GM12878 (cell line): ENCODE measurements at regions not wholly inside any gene's neighbourhood (a gene's known extent, or its start where the extent isn't known, plus 50 kb on each side); places are given as distances from the start of the nearest gene placed in this dataset.

Experiments used
- ATAC-seq: fragments of 200-7000 bp; cut with Tn5 transposase; 3 replicates; pipeline ENCODE4 v1.9.1; 2020; ENCODE audit warnings: mild to moderate bottlenecking, moderate library complexity
- BruUV-seq: library from RNA; stranded (reverse); fragments of 400-500 nt; replicated peaks from 2 replicates; lab custom pipeline; 2021; lab: Mats Ljungman, UMichigan
- CTCF ChIA-PET: fragments of 300-600 bp; sonication (Branson Sonifier 250); formaldehyde crosslinking; extraction: SDS; loops from one replicate; lab custom pipeline; 2021; ENCODE audit warnings: inconsistent platforms; lab: Yijun Ruan, JAX
- POLR2A ChIA-PET: fragments of 350-600 bp; formaldehyde crosslinking; extraction: SDS; loops from one replicate; lab custom pipeline; 2021; ENCODE audit warnings: inconsistent platforms; lab: Charles Lee
- RAD21 ChIA-PET: fragments of 300-600 bp; sonication (Branson Sonifier 250); formaldehyde crosslinking; loops from one replicate; lab custom pipeline; 2023; ENCODE audit warnings: antibody characterized with exemption; ENCODE audit not compliant: unreplicated experiment; lab: Charles Lee
- SMC1A ChIA-PET: fragments of 300-600 bp; sonication (Branson Sonifier 250); formaldehyde crosslinking; loops from one replicate; lab custom pipeline; 2023; ENCODE audit not compliant: unreplicated experiment, uncharacterized antibody; lab: Charles Lee
- DNase-seq: peaks from one replicate; pipeline ENCODE4 v3.0.0-alpha.2; 2011; ENCODE audit warnings: low read depth, low spot score
- FAIRE-seq: peaks from 3 replicates; lab custom pipeline; 2011; peaks lifted over from hg19 to GRCh38; lab: Jason Lieb, UNC
- H2AFZ ChIP-seq: 2 replicates; pipeline ENCODE4 v1.6.0; 2011; ENCODE audit warnings: low read depth, low read length, control low read depth; ENCODE audit not compliant: control insufficient read depth
- H3K27ac ChIP-seq: 2 replicates; pipeline ENCODE4 v1.5.1; 2011; ENCODE audit warnings: control low read depth; ENCODE audit not compliant: control insufficient read depth, insufficient read depth
- H3K27me3 ChIP-seq, 2 experiments: replicated peaks in 1 of 2; 2 replicates each; pipeline versions ENCODE4 v1.6.0 to v1.6.1; 2011; ENCODE audit warnings: low read length in 1 of 2; ENCODE audit not compliant: control insufficient read depth in 2 of 2, insufficient read depth in 2 of 2
- H3K36me3 ChIP-seq, 2 experiments: 2 replicates each; pipeline ENCODE4 v1.5.1; 2011; ENCODE audit warnings: low read length in 1 of 2; ENCODE audit not compliant: control insufficient read depth in 2 of 2, insufficient read depth in 2 of 2
- H3K4me1 ChIP-seq: 2 replicates; pipeline ENCODE4 v1.6.1; 2011; ENCODE audit warnings: mild to moderate bottlenecking, low read length, moderate library complexity, mixed read lengths; ENCODE audit not compliant: control insufficient read depth, insufficient read depth
- H3K4me2 ChIP-seq: 2 replicates; pipeline ENCODE4 v1.6.0; 2011; ENCODE audit warnings: control low read depth; ENCODE audit not compliant: control insufficient read depth, insufficient read depth
- H3K4me3 ChIP-seq: fragments of 200-600 bp; sonication (generic); 2 replicates; pipeline ENCODE4 v1.5.1; 2016
- H3K79me2 ChIP-seq: 2 replicates; pipeline ENCODE4 v1.6.0; 2011; ENCODE audit warnings: low read length; ENCODE audit not compliant: control insufficient read depth, insufficient read depth
- H3K9ac ChIP-seq: 2 replicates; pipeline ENCODE4 v1.8.0; 2011; ENCODE audit warnings: low read length, control low read depth, mixed read lengths; ENCODE audit not compliant: control insufficient read depth, insufficient read depth
- H3K9me3 ChIP-seq: replicated peaks from 3 replicates; pipeline ENCODE4 v1.5.1; 2011; ENCODE audit warnings: mild to moderate bottlenecking, low read length; ENCODE audit not compliant: control insufficient read depth, insufficient read depth
- H4K20me1 ChIP-seq: 2 replicates; pipeline ENCODE4 v1.6.0; 2011; ENCODE audit not compliant: control insufficient read depth, insufficient read depth
- BCL11A ChIP-seq: IDR thresholded peaks from 2 replicates; pipeline ENCODE4 v1.6.1; 2011; ENCODE audit warnings: low read depth, low read length
- BCL3 ChIP-seq: IDR thresholded peaks from 2 replicates; pipeline ENCODE4 v1.6.1; 2011; ENCODE audit warnings: borderline replicate concordance, low read depth, mild to moderate bottlenecking, moderate library complexity, low read length; ENCODE audit not compliant: insufficient read depth, poor library complexity, severe bottlenecking
- HSF1 ChIP-seq: fragments of 150-350 bp; IDR thresholded peaks from 2 replicates; pipeline ENCODE4 v1.6.1; 2014; ENCODE audit warnings: mild to moderate bottlenecking, low read depth, low read length
- JUND ChIP-seq: IDR thresholded peaks from 2 replicates; pipeline ENCODE4 v1.6.1; 2012; ENCODE audit warnings: low read depth, mild to moderate bottlenecking, low read length, improper control_type of control experiment, moderate library complexity
- MXI1 ChIP-seq: fragments of 150-350 bp; IDR thresholded peaks from 2 replicates; pipeline ENCODE4 v1.6.1; 2011; ENCODE audit warnings: low read depth, mild to moderate bottlenecking, inconsistent platforms, low read length, improper control_type of control experiment
- PBX3 ChIP-seq: IDR thresholded peaks from 2 replicates; pipeline ENCODE4 v1.6.1; 2011; ENCODE audit warnings: mild to moderate bottlenecking, low read depth, low read length, moderate library complexity; ENCODE audit not compliant: insufficient replicate concordance
- RB1 ChIP-seq: fragments of 450-650 bp; formaldehyde crosslinking; IDR thresholded peaks from 2 replicates; pipeline ENCODE4 v1.6.1; 2017; ENCODE audit warnings: mild to moderate bottlenecking, borderline replicate concordance
- TCF12 ChIP-seq: IDR thresholded peaks from 2 replicates; pipeline ENCODE4 v1.6.1; 2011; ENCODE audit warnings: low read depth, mild to moderate bottlenecking, low read length
- WGBS: methylation state at CpG from one replicate; pipeline ENCODE4 v1.1.6; 2016; ENCODE audit warnings: low lambda C conversion rate; ENCODE audit not compliant: insufficient replicate concordance, insufficient coverage; ENCODE audit errors: missing lambda C conversion rate; 5-methylcytosine and 5-hydroxymethylcytosine counted together
- in situ Hi-C: fragments of 300-500 bp; cut with MboI; formaldehyde crosslinking; loops from 9 replicates; pipeline ENCODE4 v1.14.3; 2018; ENCODE audit warnings: mixed read lengths
- intact Hi-C: fragments of 100-400 bp; cut with micrococcal nuclease; formaldehyde crosslinking; loops from one replicate; pipeline ENCODE4 v1.14.2; 2022; ENCODE audit not compliant: unreplicated experiment

GRCh38 chr15:96112018-96112417 is 218.5 kb upstream of the NR2F2 start:
- POLR2A ChIA-PET = no interaction called here
- Histone ChIP-seq H2AFZ (no peak overlapping the region), H3K4me2 (no peak overlapping the region), H3K36me3 (no peaks in the 10 kb centered on the region), H3K27ac (no peak overlapping the region), H3K4me1 (no peaks in the 10 kb centered on the region), H3K27me3 (no peaks in the 10 kb centered on the region), H4K20me1 (no peaks in the 10 kb centered on the region), H3K79me2 (no peaks in the 10 kb centered on the region), H3K9ac (no peak overlapping the region), H3K9me3 (no peaks in the 10 kb centered on the region; the same call in 2 of the 3 replicates), H3K4me3 (no peak overlapping the region)
- FAIRE-seq (no peak), ATAC-seq (no peak), DNase-seq (no peak)
- 65% methylated on average over 2 of the region's 2 CpGs for WGBS
- CTCF ChIA-PET = no interaction called here
- RAD21 ChIA-PET = no interaction called here
- BruUV-seq = no TSS peak
- SMC1A ChIA-PET = interaction anchor here (1.2 to 1.6 kb wide), 3 partner anchors 9 to 11 kb away, joined by 3 to 7 read pairs (median 7); no protein-coding TSS in a partner anchor
- in situ Hi-C loops (no loop called here), intact Hi-C loops (no loop called here)
- TF ChIP-seq HSF1 (no peak), BCL3 (no peak), BCL11A (no peak), TCF12 (no peak), JUND (no peak), RB1 (no peak), MXI1 (no peak), PBX3 (no peak)
